CD4-positive, alpha-beta memory T cell (primary cell): ENCODE measurements at regions not wholly inside any gene's neighbourhood (a gene's known extent, or its start where the extent isn't known, plus 50 kb on each side); places are given as distances from the start of the nearest gene placed in this dataset.

Experiments
- CTCF ChIA-PET: fragments of 350-600 bp; sonication (Branson Sonifier 250); formaldehyde crosslinking; loops from one replicate; lab custom pipeline; 2021; ENCODE audit warnings: inconsistent platforms; ENCODE audit not compliant: partially characterized antibody; lab: Charles Lee
- POLR2A ChIA-PET: fragments of 350-600 bp; sonication (Branson Sonifier 250); formaldehyde crosslinking; loops from one replicate; lab custom pipeline; 2021; ENCODE audit not compliant: partially characterized antibody; lab: Charles Lee
- DNase-seq, 5 donors: peaks; one replicate each; pipeline versions ENCODE4 v3.0.0 to v3.0.0-alpha.2; 2020 to 2022; ENCODE audit warnings: mixed read lengths in 1 of 5
- H3K27ac ChIP-seq: one replicate; pipeline ENCODE4 v1.7.0; 2013; ENCODE audit warnings: low read depth, low read length
- H3K27me3 ChIP-seq: 2 replicates; pipeline ENCODE4 v1.7.0; 2013; ENCODE audit warnings: mild to moderate bottlenecking, low read length, moderate library complexity; ENCODE audit not compliant: insufficient read depth
- H3K36me3 ChIP-seq: 2 replicates; pipeline ENCODE4 v1.7.0; 2013; ENCODE audit warnings: mild to moderate bottlenecking, low read length, moderate library complexity; ENCODE audit not compliant: insufficient read depth
- H3K4me1 ChIP-seq: 2 replicates; pipeline ENCODE4 v1.7.0; 2013; ENCODE audit warnings: mild to moderate bottlenecking, low read length, moderate library complexity; ENCODE audit not compliant: insufficient read depth
- H3K4me3 ChIP-seq, 2 donors: one replicate each; pipeline ENCODE4 v1.7.0; 2013; ENCODE audit warnings: low read length in 2 of 2, mild to moderate bottlenecking in 1 of 2
- H3K9me3 ChIP-seq, 2 donors: one replicate each; pipeline ENCODE4 v1.7.0; 2013; ENCODE audit warnings: low read length in 2 of 2, control low read depth in 1 of 2; ENCODE audit not compliant: control insufficient read depth in 1 of 2
- H3K27ac Mint-ChIP-seq, 7 donors: one replicate each; pipeline ENCODE4 v1.8.0; 2020 to 2021; ENCODE audit warnings: mixed read lengths in 7 of 7, mild to moderate bottlenecking in 6 of 7, inconsistent platforms in 3 of 7, moderate library complexity in 3 of 7
- H3K27me3 Mint-ChIP-seq, 2 donors: one replicate each; pipeline ENCODE4 v1.8.0; 2020 to 2021; ENCODE audit warnings: mixed read lengths in 2 of 2
- H3K36me3 Mint-ChIP-seq, 2 donors: one replicate each; pipeline ENCODE4 v1.8.0; 2020 to 2021; ENCODE audit warnings: mixed read lengths in 2 of 2, inconsistent platforms in 1 of 2, mild to moderate bottlenecking in 1 of 2
- H3K4me1 Mint-ChIP-seq, 4 donors: one replicate each; pipeline ENCODE4 v1.8.0; 2020 to 2021; ENCODE audit warnings: mixed read lengths in 4 of 4, mild to moderate bottlenecking in 1 of 4
- H3K4me3 Mint-ChIP-seq, 8 donors: one replicate each; pipeline ENCODE4 v1.8.0; 2020 to 2021; ENCODE audit warnings: mixed read lengths in 8 of 8, mild to moderate bottlenecking in 7 of 8, moderate library complexity in 6 of 8, inconsistent platforms in 3 of 8
- H3K9me3 Mint-ChIP-seq, 8 donors: one replicate each; pipeline ENCODE4 v1.8.0; 2020 to 2021; ENCODE audit warnings: mixed read lengths in 8 of 8, mild to moderate bottlenecking in 5 of 8, inconsistent platforms in 3 of 8, moderate library complexity in 1 of 8
- intact Hi-C: fragments of 100-400 bp; cut with micrococcal nuclease; formaldehyde crosslinking; loops from one replicate; pipeline ENCODE4 v1.15.1; 2023

DNA sequence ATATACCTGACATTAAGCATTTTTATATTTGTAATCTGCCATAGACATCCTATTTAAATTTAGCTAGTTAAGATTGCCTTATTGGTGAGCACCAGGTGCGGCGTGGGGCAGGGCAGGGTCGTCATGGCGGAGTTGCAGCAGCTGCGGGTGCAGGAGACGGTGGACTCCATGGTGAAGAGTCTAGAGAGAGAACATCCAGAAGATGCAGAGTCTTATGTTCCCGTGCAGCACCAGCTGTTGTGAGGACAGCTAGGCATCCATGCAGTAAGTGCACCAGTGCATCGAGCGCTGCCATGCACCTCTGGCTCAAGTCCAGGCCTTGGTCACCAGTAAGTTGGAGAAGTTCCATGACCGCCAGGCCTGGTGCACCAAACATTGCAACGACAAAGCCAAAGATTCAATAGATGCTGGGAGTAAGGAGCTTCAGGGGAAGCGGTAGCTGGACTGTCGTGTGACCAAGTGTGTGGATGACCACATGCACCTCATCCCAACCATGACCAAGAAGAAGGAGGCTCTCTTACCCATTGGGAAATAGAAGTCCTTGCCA is 586.2 kb downstream of the CD109 start:
- ChIA-PET POLR2A (no interaction called here), CTCF (no interaction called here)
- H3K4me3 ChIP-seq: no peak overlapping the region
- Mint-ChIP-seq H3K4me1 (no peaks in the 10 kb centered on the region), H3K27ac (no peak overlapping the region), H3K27me3 (no peaks in the 10 kb centered on the region), H3K9me3 (peaks cover 0 to 13% (median 1%) of the 10 kb centered on the region in 8 donors), H3K4me3 (no peak overlapping the region), H3K36me3 (no peaks in the 10 kb centered on the region)
- H3K27ac ChIP-seq: no peak overlapping the region
- intact Hi-C loops: no loop called here
- no peak for DNase-seq
- no peaks in the 10 kb centered on the region for H3K36me3 ChIP-seq
- H3K27me3 ChIP-seq: no peaks in the 10 kb centered on the region
- no peaks in the 10 kb centered on the region for H3K9me3 ChIP-seq
- H3K4me1 ChIP-seq: no peaks in the 10 kb centered on the region

GRCh38 chr6:74280130-74280692 is 584.2 kb downstream of the CD109 start:
- no peaks in the 10 kb centered on the region for H3K36me3 Mint-ChIP-seq
- Histone ChIP-seq H3K4me1 (no peaks in the 10 kb centered on the region), H3K27me3 (no peaks in the 10 kb centered on the region), H3K4me3 (no peak overlapping the region), H3K9me3 (no peaks in the 10 kb centered on the region), H3K36me3 (no peaks in the 10 kb centered on the region), H3K27ac (no peak overlapping the region)
- no peak for DNase-seq
- H3K9me3 Mint-ChIP-seq: peaks cover 0 to 13% (median 1%) of the 10 kb centered on the region in 8 donors
- ChIA-PET POLR2A (no interaction called here), CTCF (no interaction called here)
- H3K27me3 Mint-ChIP-seq: no peaks in the 10 kb centered on the region
- no peak overlapping the region for H3K4me3 Mint-ChIP-seq
- intact Hi-C loops: no loop called here
- no peaks in the 10 kb centered on the region for H3K4me1 Mint-ChIP-seq
- no peak overlapping the region for H3K27ac Mint-ChIP-seq

GRCh38 chr6:74277777-74278186 is 581.8 kb downstream of the CD109 start:
- H3K9me3 ChIP-seq: no peaks in the 10 kb centered on the region
- Mint-ChIP-seq H3K4me1 (no peaks in the 10 kb centered on the region), H3K27me3 (no peaks in the 10 kb centered on the region), H3K4me3 (no peak overlapping the region), H3K27ac (no peak overlapping the region), H3K36me3 (no peaks in the 10 kb centered on the region), H3K9me3 (peaks cover 0 to 16% (median 2%) of the 10 kb centered on the region in 8 donors)
- no peak overlapping the region for H3K27ac ChIP-seq
- H3K4me3 ChIP-seq: no peak overlapping the region
- DNase-seq: no peak
- H3K27me3 ChIP-seq: no peaks in the 10 kb centered on the region
- CTCF ChIA-PET: no interaction called here
- intact Hi-C loops: no loop called here
- no peaks in the 10 kb centered on the region for H3K36me3 ChIP-seq
- H3K4me1 ChIP-seq: no peaks in the 10 kb centered on the region
- POLR2A ChIA-PET: no interaction called here

DNA sequence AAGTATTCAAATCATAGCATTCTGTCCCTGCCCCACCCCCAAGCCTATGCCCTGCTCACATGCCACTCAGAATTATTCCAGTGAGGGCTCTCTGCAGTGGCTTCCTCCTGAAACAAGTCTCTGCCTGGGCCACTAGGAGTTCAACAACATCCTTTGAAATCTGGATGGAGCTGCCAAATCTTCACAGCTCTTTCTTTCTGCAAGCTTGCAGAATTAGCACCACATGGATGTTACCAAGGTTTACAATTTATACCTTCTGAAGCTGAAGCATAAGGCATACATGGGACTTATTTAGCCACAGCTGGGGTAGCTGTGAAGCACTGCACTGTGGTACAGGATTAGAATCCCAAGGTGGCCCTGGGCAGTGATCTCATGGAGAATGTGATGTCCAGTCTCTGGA is 577.5 kb downstream of the CD109 start:
- intact Hi-C loops: no loop called here
- H3K36me3 ChIP-seq: no peaks in the 10 kb centered on the region
- ChIA-PET POLR2A (no interaction called here), CTCF (no interaction called here)
- Mint-ChIP-seq H3K4me1 (no peaks in the 10 kb centered on the region), H3K27ac (no peak overlapping the region), H3K4me3 (no peak overlapping the region), H3K27me3 (no peaks in the 10 kb centered on the region), H3K9me3 (peaks cover 0 to 4% (median 0%) of the 10 kb centered on the region in 8 donors), H3K36me3 (no peaks in the 10 kb centered on the region)
- no peaks in the 10 kb centered on the region for H3K4me1 ChIP-seq
- H3K4me3 ChIP-seq: no peak overlapping the region
- H3K9me3 ChIP-seq: no peaks in the 10 kb centered on the region
- H3K27me3 ChIP-seq: no peaks in the 10 kb centered on the region
- no peak for DNase-seq
- no peak overlapping the region for H3K27ac ChIP-seq

DNA sequence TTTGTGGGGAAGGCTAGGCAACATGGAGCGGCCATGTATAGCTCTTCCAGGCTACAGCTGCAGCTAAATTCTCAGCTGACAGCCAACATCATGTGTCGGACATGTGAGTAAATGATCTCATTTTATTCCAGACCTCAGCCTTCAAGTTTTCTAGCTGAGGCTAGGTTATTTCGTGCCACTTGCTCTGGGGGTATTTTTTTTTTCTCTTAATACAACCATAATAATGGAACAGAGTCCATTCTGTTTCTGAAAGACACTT is 573.5 kb downstream of the CD109 start:
- Mint-ChIP-seq H3K9me3 (peaks cover 0 to 4% (median 0%) of the 10 kb centered on the region in 8 donors), H3K4me3 (no peak overlapping the region), H3K27me3 (peaks cover 0 to 1% of the 10 kb centered on the region in 2 donors), H3K4me1 (no peaks in the 10 kb centered on the region), H3K36me3 (no peaks in the 10 kb centered on the region), H3K27ac (no peak overlapping the region)
- no peaks in the 10 kb centered on the region for H3K4me1 ChIP-seq
- intact Hi-C loops: no loop called here
- no peak for DNase-seq
- no peaks in the 10 kb centered on the region for H3K9me3 ChIP-seq
- no peak overlapping the region for H3K27ac ChIP-seq
- CTCF ChIA-PET: no interaction called here
- POLR2A ChIA-PET: no interaction called here
- no peaks in the 10 kb centered on the region for H3K36me3 ChIP-seq
- no peaks in the 10 kb centered on the region for H3K27me3 ChIP-seq
- no peak overlapping the region for H3K4me3 ChIP-seq

- H3K9me3 Mint-ChIP-seq: peaks cover 0 to 2% (median 0%) of the 10 kb centered on the region in 8 donors
- Histone ChIP-seq H3K9me3 (no peaks in the 10 kb centered on the region), H3K36me3 (no peaks in the 10 kb centered on the region), H3K27ac (no peak overlapping the region), H3K4me1 (no peaks in the 10 kb centered on the region), H3K4me3 (no peak overlapping the region), H3K27me3 (no peaks in the 10 kb centered on the region)
- intact Hi-C loops: no loop called here
- no peak overlapping the region for H3K4me3 Mint-ChIP-seq
- no peak for DNase-seq
- ChIA-PET CTCF (no interaction called here), POLR2A (no interaction called here)
- no peaks in the 10 kb centered on the region for H3K36me3 Mint-ChIP-seq
- no peaks in the 10 kb centered on the region for H3K4me1 Mint-ChIP-seq
- peaks cover 0 to 1% of the 10 kb centered on the region in 2 donors for H3K27me3 Mint-ChIP-seq
- no peak overlapping the region for H3K27ac Mint-ChIP-seq
Observed at GRCh38 chr6:74268815-74269599, 573.0 kb downstream of the CD109 start.

DNA sequence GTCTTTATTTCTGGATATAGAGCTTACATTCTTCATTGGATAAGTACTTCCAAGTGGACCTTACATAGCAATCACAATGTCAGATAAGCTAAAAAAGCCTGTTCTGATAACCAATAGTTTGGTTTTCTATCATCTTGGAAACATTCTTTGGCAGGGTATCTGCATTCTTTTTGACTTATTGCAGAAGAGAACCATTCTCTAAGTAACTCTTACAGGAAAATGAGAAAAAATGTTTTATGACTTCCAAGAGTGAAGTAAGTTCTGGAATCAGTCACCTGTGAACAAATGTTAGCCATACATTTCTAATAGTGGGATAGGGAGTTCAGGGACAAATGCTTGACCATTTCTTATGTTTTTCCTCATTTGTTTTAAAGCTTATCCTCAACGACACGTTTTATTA is 564.0 kb downstream of the CD109 start:
- Mint-ChIP-seq H3K27ac (no peak overlapping the region), H3K9me3 (peaks cover 0 to 12% (median 3%) of the 10 kb centered on the region in 8 donors), H3K27me3 (no peaks in the 10 kb centered on the region), H3K4me1 (no peaks in the 10 kb centered on the region), H3K4me3 (no peak overlapping the region), H3K36me3 (no peaks in the 10 kb centered on the region)
- intact Hi-C loops: no loop called here
- DNase-seq: no peak
- no peaks in the 10 kb centered on the region for H3K4me1 ChIP-seq
- ChIA-PET POLR2A (no interaction called here), CTCF (no interaction called here)
- H3K27ac ChIP-seq: no peak overlapping the region
- no peaks in the 10 kb centered on the region for H3K9me3 ChIP-seq
- H3K36me3 ChIP-seq: no peaks in the 10 kb centered on the region
- H3K27me3 ChIP-seq: no peaks in the 10 kb centered on the region
- no peak overlapping the region for H3K4me3 ChIP-seq
